Upper lobe of left lung (tissue), 4 donors: ENCODE measurements at regions not wholly inside any gene's neighbourhood (a gene's known extent, or its start where the extent isn't known, plus 50 kb on each side); places are given as distances from the start of the nearest gene placed in this dataset.

Experiments
- CTCF ChIP-seq, 6 experiments: fragments of 450-650 bp in 4 of 6; fragments of 200-600 bp in 2 of 6; sonication (generic) in 2 of 6; IDR thresholded peaks; one replicate each; pipeline ENCODE4 v1.5.1; 2016 to 2019; ENCODE audit warnings: antibody characterized with exemption in 6 of 6
- POLR2A ChIP-seq, 4 donors: fragments of 450-650 bp; IDR thresholded peaks; one replicate each; pipeline ENCODE4 v1.5.1; 2016 to 2017; ENCODE audit warnings: antibody characterized with exemption in 4 of 4, mild to moderate bottlenecking in 2 of 4

- no peak for TF ChIP-seq CTCF (IDR thresholded peaks at IDR 0.05)
- TF ChIP-seq POLR2A (IDR thresholded peaks at IDR 0.05): no peak
Observed at GRCh38 chr1:101312147-101312546, 75.3 kb downstream of the S1PR1 start.
